Body of pancreas (tissue), 4 donors: ENCODE measurements at regions not wholly inside any gene's neighbourhood (a gene's known extent, or its start where the extent isn't known, plus 50 kb on each side); places are given as distances from the start of the nearest gene placed in this dataset.
"Not testable (repeated sequence)": the region's sequence is repeated elsewhere in the genome, so short reads cannot be mapped to it uniquely, and the experiment has no call there.

Source experiments
- POLR2A ChIP-seq, 3 donors: fragments of 450-650 bp; IDR thresholded peaks; one replicate each; pipeline ENCODE4 v1.6.1; 2016; ENCODE audit warnings: antibody characterized with exemption in 3 of 3, mild to moderate bottlenecking in 2 of 3
- TF ChIP-seq, protein P1 (sequence below), 7 experiments: fragments of 450-650 bp in 4 of 7; fragments of 200-600 bp in 3 of 7; sonication (generic) in 3 of 7; IDR thresholded peaks; one replicate each; pipeline ENCODE4 v1.5.1; 2016 to 2019; ENCODE audit warnings: antibody characterized with exemption in 7 of 7

DNA sequence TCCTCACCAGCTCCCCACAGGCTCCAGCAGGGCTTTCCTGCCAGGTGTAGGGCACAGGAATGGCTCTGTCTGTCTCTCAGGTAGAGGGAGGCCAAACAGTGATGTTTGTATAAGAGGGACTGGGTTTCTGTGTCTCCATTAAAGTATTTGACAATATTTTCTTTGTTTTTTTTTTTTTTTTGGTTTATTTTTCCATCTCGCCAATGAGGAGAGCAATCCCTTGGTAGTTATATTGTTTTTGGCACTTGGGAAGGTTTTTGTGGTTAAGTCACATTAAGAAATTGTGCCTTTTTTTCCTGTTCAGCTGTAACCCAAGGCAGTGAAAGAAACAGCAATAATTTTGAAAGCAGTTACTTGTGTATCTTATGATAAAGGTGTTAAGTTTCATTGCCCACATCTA is 234.6 kb upstream of the PRSS1 start:
- TF ChIP-seq, protein P1, sequence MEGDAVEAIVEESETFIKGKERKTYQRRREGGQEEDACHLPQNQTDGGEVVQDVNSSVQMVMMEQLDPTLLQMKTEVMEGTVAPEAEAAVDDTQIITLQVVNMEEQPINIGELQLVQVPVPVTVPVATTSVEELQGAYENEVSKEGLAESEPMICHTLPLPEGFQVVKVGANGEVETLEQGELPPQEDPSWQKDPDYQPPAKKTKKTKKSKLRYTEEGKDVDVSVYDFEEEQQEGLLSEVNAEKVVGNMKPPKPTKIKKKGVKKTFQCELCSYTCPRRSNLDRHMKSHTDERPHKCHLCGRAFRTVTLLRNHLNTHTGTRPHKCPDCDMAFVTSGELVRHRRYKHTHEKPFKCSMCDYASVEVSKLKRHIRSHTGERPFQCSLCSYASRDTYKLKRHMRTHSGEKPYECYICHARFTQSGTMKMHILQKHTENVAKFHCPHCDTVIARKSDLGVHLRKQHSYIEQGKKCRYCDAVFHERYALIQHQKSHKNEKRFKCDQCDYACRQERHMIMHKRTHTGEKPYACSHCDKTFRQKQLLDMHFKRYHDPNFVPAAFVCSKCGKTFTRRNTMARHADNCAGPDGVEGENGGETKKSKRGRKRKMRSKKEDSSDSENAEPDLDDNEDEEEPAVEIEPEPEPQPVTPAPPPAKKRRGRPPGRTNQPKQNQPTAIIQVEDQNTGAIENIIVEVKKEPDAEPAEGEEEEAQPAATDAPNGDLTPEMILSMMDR (IDR thresholded peaks at IDR 0.05), result not testable (repeated sequence)
- TF ChIP-seq POLR2A (IDR thresholded peaks at IDR 0.05), result not testable (repeated sequence)
